ENCODE measurements at regions not wholly inside any gene's neighbourhood (a gene's known extent, or its start where the extent isn't known, plus 50 kb on each side); places are given as distances from the start of the nearest gene placed in this dataset.

DNA sequence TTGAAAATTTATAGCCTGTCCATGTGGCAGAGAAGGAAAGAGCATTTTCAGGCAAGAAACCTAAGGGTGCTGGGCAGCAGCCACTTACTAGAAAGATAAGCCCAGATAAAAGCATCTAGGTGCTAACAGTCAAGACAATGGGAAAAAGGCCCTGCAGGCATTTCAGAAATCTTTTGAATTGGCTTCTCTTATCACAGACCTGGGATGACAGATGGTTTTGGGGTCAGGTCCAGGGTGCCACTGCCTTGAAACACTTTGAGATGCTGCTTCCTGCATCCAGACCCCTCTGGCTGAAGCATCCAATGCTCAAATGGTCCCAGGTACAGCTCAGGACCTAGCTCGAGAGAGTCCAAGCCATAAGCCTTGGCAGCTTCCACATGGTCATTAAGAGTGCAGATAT, 466.5 kb downstream of the FSCB start:
- H3K36me3 ChIP-seq (ENCODE audit: insufficient read depth, low read length), result no peaks in the 10 kb centered on the region
- no peaks in the 10 kb centered on the region for H3K4me1 ChIP-seq (ENCODE audit: insufficient read depth, low read length)
- TF ChIP-seq, protein P1, sequence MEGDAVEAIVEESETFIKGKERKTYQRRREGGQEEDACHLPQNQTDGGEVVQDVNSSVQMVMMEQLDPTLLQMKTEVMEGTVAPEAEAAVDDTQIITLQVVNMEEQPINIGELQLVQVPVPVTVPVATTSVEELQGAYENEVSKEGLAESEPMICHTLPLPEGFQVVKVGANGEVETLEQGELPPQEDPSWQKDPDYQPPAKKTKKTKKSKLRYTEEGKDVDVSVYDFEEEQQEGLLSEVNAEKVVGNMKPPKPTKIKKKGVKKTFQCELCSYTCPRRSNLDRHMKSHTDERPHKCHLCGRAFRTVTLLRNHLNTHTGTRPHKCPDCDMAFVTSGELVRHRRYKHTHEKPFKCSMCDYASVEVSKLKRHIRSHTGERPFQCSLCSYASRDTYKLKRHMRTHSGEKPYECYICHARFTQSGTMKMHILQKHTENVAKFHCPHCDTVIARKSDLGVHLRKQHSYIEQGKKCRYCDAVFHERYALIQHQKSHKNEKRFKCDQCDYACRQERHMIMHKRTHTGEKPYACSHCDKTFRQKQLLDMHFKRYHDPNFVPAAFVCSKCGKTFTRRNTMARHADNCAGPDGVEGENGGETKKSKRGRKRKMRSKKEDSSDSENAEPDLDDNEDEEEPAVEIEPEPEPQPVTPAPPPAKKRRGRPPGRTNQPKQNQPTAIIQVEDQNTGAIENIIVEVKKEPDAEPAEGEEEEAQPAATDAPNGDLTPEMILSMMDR (IDR thresholded peaks at IDR 0.05; ENCODE audit: borderline replicate concordance, extremely low read depth, low read length, poor library complexity, severe bottlenecking), result no peak
- TF ChIP-seq EZH2 (IDR thresholded peaks at IDR 0.05; ENCODE audit: borderline replicate concordance, low read depth, low read length, severe bottlenecking), result no peak
- no peak overlapping the region for H3K9ac ChIP-seq (ENCODE audit: low read depth, low read length)
- no peaks in the 10 kb centered on the region for H3K79me2 ChIP-seq (ENCODE audit: insufficient read depth, low read length)
- H4K20me1 ChIP-seq (ENCODE audit: insufficient read depth, low read length), result no peaks in the 10 kb centered on the region
- H2AFZ ChIP-seq (ENCODE audit: low read depth, low read length), result no peak overlapping the region
- peaks cover 9% of the 10 kb centered on the region for H3K9me3 ChIP-seq (ENCODE audit: insufficient read depth, low read length, severe bottlenecking)
- no peaks in the 10 kb centered on the region for H3K27me3 ChIP-seq (ENCODE audit: insufficient read depth, low read length, poor library complexity)
- no peak overlapping the region for H3K4me3 ChIP-seq (ENCODE audit: low read depth in 1 of 2, low read length in 2 of 2)
- no peak overlapping the region for H3K4me2 ChIP-seq (ENCODE audit: insufficient read depth, low read length)
- no peak for DNase-seq
- ATAC-seq (ENCODE audit: insufficient read depth, low read depth), result no peak
- no peak overlapping the region for H3K27ac ChIP-seq (ENCODE audit: low read length)

DNA sequence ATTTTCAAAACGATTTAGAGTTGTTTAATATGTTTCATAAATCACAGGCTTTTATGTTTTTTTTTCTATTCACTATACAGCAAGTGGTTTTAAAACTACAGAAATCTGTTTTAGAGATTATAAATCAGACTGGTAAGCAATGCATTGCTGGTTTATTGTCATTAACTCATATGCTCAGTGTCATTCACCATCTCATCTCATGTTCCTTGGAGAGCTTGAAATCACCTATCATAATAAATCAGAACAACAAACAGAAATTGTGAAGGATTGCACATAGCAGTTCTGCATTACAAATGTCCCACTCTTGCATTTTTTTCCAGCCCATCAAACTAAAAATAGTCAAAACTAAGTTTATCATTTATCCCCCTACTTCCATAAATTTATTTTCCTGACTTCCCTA, 470.8 kb downstream of the FSCB start:
- Histone ChIP-seq H3K4me1 (ENCODE audit: insufficient read depth, low read length) (no peaks in the 10 kb centered on the region), H3K9me3 (ENCODE audit: insufficient read depth, low read length, severe bottlenecking) (peaks cover 9% of the 10 kb centered on the region), H3K27ac (ENCODE audit: low read length) (no peak overlapping the region), H3K27me3 (ENCODE audit: insufficient read depth, low read length, poor library complexity) (no peaks in the 10 kb centered on the region), H3K36me3 (ENCODE audit: insufficient read depth, low read length) (no peaks in the 10 kb centered on the region), H3K9ac (ENCODE audit: low read depth, low read length) (no peak overlapping the region), H3K4me3 (ENCODE audit: low read depth in 1 of 2, low read length in 2 of 2) (no peak overlapping the region), H3K79me2 (ENCODE audit: insufficient read depth, low read length) (no peaks in the 10 kb centered on the region), H4K20me1 (ENCODE audit: insufficient read depth, low read length) (no peaks in the 10 kb centered on the region), H3K4me2 (ENCODE audit: insufficient read depth, low read length) (no peak overlapping the region), H2AFZ (ENCODE audit: low read depth, low read length) (no peak overlapping the region)
- DNase-seq (no peak), ATAC-seq (ENCODE audit: insufficient read depth, low read depth) (no peak)
- no peak for TF ChIP-seq EZH2 (IDR thresholded peaks at IDR 0.05; ENCODE audit: borderline replicate concordance, low read depth, low read length, severe bottlenecking)
- TF ChIP-seq, protein P1 (IDR thresholded peaks at IDR 0.05; ENCODE audit: borderline replicate concordance, extremely low read depth, low read length, poor library complexity, severe bottlenecking), result no peak

DNA sequence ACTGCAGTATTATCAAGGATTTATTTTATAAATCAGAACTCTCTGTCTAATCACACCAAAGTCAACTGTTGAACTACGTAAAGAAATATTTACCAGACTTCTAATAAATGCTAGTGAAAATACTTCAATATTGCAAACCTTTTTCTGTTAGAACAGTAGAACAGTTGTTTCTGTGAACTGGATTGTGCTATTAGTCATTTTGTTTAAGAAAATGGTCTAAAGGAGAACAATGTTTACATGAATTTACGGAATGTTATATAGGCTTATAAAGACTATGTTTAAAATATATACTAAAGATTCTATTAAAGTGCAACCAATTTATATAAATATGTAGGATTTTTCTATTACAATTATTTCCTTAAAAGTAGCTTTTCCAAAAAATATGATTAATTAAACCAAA, 471.4 kb downstream of the FSCB start:
- no peak overlapping the region for H2AFZ ChIP-seq (ENCODE audit: low read depth, low read length)

More for the DNA sequence above, 471.4 kb downstream of the FSCB start:
- no peaks in the 10 kb centered on the region for H3K79me2 ChIP-seq (ENCODE audit: insufficient read depth, low read length)
- peaks cover 6% of the 10 kb centered on the region for H3K9me3 ChIP-seq (ENCODE audit: insufficient read depth, low read length, severe bottlenecking)
- no peak overlapping the region for H3K9ac ChIP-seq (ENCODE audit: low read depth, low read length)
- ATAC-seq (ENCODE audit: insufficient read depth, low read depth) (no peak), DNase-seq (no peak)
- TF ChIP-seq, protein P1 (IDR thresholded peaks at IDR 0.05; ENCODE audit: borderline replicate concordance, extremely low read depth, low read length, poor library complexity, severe bottlenecking), result no peak
- TF ChIP-seq EZH2 (IDR thresholded peaks at IDR 0.05; ENCODE audit: borderline replicate concordance, low read depth, low read length, severe bottlenecking), result no peak
- no peaks in the 10 kb centered on the region for H3K36me3 ChIP-seq (ENCODE audit: insufficient read depth, low read length)
- no peaks in the 10 kb centered on the region for H4K20me1 ChIP-seq (ENCODE audit: insufficient read depth, low read length)
- no peak overlapping the region for H3K4me2 ChIP-seq (ENCODE audit: insufficient read depth, low read length)
- no peak overlapping the region for H3K4me3 ChIP-seq (ENCODE audit: low read depth in 1 of 2, low read length in 2 of 2)
- H3K27me3 ChIP-seq (ENCODE audit: insufficient read depth, low read length, poor library complexity), result no peaks in the 10 kb centered on the region
- H3K27ac ChIP-seq (ENCODE audit: low read length), result no peak overlapping the region
- H3K4me1 ChIP-seq (ENCODE audit: insufficient read depth, low read length), result no peaks in the 10 kb centered on the region

Data from DND-41 (cell line).